Right lobe of liver (tissue), 3 donors: ENCODE measurements at regions not wholly inside any gene's neighbourhood (a gene's known extent, or its start where the extent isn't known, plus 50 kb on each side); places are given as distances from the start of the nearest gene placed in this dataset.

ENCODE experiments used
- microRNA-seq, 2 donors: library from miRNA; unstranded; fragments of <30 nt; microRNA quantifications; one replicate each; pipeline ENCODE4, GENCODE V29; 2019 to 2020
- small RNA-seq, 2 experiments: library from RNA; depleted of rRNA; stranded (forward); fragments of <200 nt; gene quantifications; one replicate each; pipeline ENCODE3, GENCODE V24; 2016
- donor health status: DM: no; HTN: no; CAD: no.
- donor health status: DM: no; HTN: yes; CAD: no.

Small RNAs in the stretch of these regions (microRNA-seq; reads per million reads assigned to microRNA genes)
- gene MIR3171 (0 reads per million in 2 donors), gene MIR4307 (0 reads per million in 2 donors)

Small RNAs in the stretch of these regions (small RNA-seq; reads per million reads assigned to genes)
- gene EIF4A1P12 (0 reads per million in 2 experiments), gene MIR3171 (0 reads per million in 2 experiments), gene MIR4307 (0 reads per million in 2 experiments)
